Lower leg skin (tissue), 3 donors: ENCODE measurements at regions not wholly inside any gene's neighbourhood (a gene's known extent, or its start where the extent isn't known, plus 50 kb on each side); places are given as distances from the start of the nearest gene placed in this dataset.

ENCODE experiments used
- POLR2A ChIP-seq, 2 donors: fragments of 450-650 bp; IDR thresholded peaks; one replicate each; pipeline ENCODE4 v1.6.1; 2016 to 2017; ENCODE audit warnings: antibody characterized with exemption in 2 of 2, mild to moderate bottlenecking in 1 of 2, moderate library complexity in 1 of 2
- TF ChIP-seq, protein P1 (sequence below), 3 donors: fragments of 450-650 bp; IDR thresholded peaks; one replicate each; pipeline ENCODE4 v1.5.1; 2016; ENCODE audit warnings: antibody characterized with exemption in 3 of 3, mild to moderate bottlenecking in 3 of 3, moderate library complexity in 2 of 3

- no peak for TF ChIP-seq POLR2A (IDR thresholded peaks at IDR 0.05)
- TF ChIP-seq, protein P1, sequence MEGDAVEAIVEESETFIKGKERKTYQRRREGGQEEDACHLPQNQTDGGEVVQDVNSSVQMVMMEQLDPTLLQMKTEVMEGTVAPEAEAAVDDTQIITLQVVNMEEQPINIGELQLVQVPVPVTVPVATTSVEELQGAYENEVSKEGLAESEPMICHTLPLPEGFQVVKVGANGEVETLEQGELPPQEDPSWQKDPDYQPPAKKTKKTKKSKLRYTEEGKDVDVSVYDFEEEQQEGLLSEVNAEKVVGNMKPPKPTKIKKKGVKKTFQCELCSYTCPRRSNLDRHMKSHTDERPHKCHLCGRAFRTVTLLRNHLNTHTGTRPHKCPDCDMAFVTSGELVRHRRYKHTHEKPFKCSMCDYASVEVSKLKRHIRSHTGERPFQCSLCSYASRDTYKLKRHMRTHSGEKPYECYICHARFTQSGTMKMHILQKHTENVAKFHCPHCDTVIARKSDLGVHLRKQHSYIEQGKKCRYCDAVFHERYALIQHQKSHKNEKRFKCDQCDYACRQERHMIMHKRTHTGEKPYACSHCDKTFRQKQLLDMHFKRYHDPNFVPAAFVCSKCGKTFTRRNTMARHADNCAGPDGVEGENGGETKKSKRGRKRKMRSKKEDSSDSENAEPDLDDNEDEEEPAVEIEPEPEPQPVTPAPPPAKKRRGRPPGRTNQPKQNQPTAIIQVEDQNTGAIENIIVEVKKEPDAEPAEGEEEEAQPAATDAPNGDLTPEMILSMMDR (IDR thresholded peaks at IDR 0.05), result no peak
These were observed 62.2 kb upstream of the C1QTNF7 start for GRCh38 chr4:15365641-15366040.
